HCT116 (cell line): ENCODE measurements at regions not wholly inside any gene's neighbourhood (a gene's known extent, or its start where the extent isn't known, plus 50 kb on each side); places are given as distances from the start of the nearest gene placed in this dataset.

Experiments
- ATAC-seq: fragments of 200-7000 bp; cut with Tn5 transposase; 2 replicates; pipeline ENCODE4 v1.9.1; 2020; ENCODE audit warnings: mild to moderate bottlenecking, moderate library complexity
- BruUV-seq: library from RNA; stranded (reverse); fragments of 400-500 nt; replicated peaks from 2 replicates; lab custom pipeline; 2021; lab: Mats Ljungman, UMichigan
- CTCF ChIA-PET: fragments of 300-600 bp; sonication (Branson Sonifier 250); formaldehyde crosslinking; loops from one replicate; lab custom pipeline; 2021; ENCODE audit warnings: antibody characterized with exemption; lab: Charles Lee
- POLR2A ChIA-PET: fragments of 300-600, 350-600 bp; sonication (Branson Sonifier 250); formaldehyde crosslinking; loops from one replicate; lab custom pipeline; 2021; ENCODE audit warnings: antibody characterized with exemption; lab: Charles Lee
- RAD21 ChIA-PET, 2 experiments: fragments of 300-600 bp; sonication (Branson Sonifier 250); formaldehyde crosslinking; loops; one replicate each; lab custom pipeline; 2023; ENCODE audit warnings: low total read pairs in 2 of 2; ENCODE audit not compliant: uncharacterized antibody in 2 of 2, unreplicated experiment in 2 of 2, low non-redundant PET in 1 of 2; lab: Charles Lee
- DNase-seq: peaks from one replicate; pipeline ENCODE4 v3.0.0-alpha.2; 2010; ENCODE audit warnings: low read depth, low spot score
- H2AFZ ChIP-seq: fragments of 200-600 bp; shearing (Covaris generic), sonication (generic); 2 replicates; pipeline ENCODE4 v1.6.1; 2017; ENCODE audit warnings: low read depth, mixed run types, mixed read lengths, antibody characterized with exemption, low read length; ENCODE audit not compliant: poor library complexity, severe bottlenecking
- H3K27ac ChIP-seq: 2 replicates; pipeline ENCODE4 v1.5.1; 2012; ENCODE audit warnings: low read depth, low read length
- H3K27me3 ChIP-seq: fragments of 200-600 bp; sonication (generic); 2 replicates; pipeline ENCODE4 v1.6.1; 2016; ENCODE audit warnings: mixed run types, low read length, mixed read lengths; ENCODE audit not compliant: insufficient read depth
- H3K36me3 ChIP-seq, 2 experiments: fragments of 200-500 bp in 1 of 2; fragments of 200-600 bp in 1 of 2; sonication (Bioruptor generic) in 1 of 2; sonication (generic) in 1 of 2; 2 replicates each; pipeline versions ENCODE4 v1.5.1 to v1.6.1; 2014 to 2016; ENCODE audit warnings: low read length in 2 of 2, inconsistent platforms in 1 of 2, mixed read lengths in 1 of 2, mixed run types in 1 of 2; ENCODE audit not compliant: insufficient read depth in 2 of 2, control insufficient read depth in 1 of 2
- H3K4me1 ChIP-seq, 2 experiments: fragments of 200-600 bp in 1 of 2; sonication (generic) in 1 of 2; 2 replicates each; pipeline versions ENCODE4 v1.5.1 to v1.6.1; 2012 to 2017; ENCODE audit warnings: low read length in 2 of 2, inconsistent platforms in 1 of 2, mild to moderate bottlenecking in 1 of 2, mixed read lengths in 1 of 2, mixed run types in 1 of 2, moderate library complexity in 1 of 2; ENCODE audit not compliant: insufficient read depth in 2 of 2, control insufficient read depth in 1 of 2
- H3K4me2 ChIP-seq: fragments of 200-600 bp; sonication (generic); 2 replicates; pipeline ENCODE4 v1.6.1; 2017; ENCODE audit warnings: mixed run types, low read length, mixed read lengths
- H3K4me3 ChIP-seq, 2 experiments: fragments of 200-600 bp in 1 of 2; sonication (generic) in 1 of 2; replicated peaks in 1 of 2; 2 replicates each; pipeline ENCODE4 v1.5.1; 2011 to 2016; ENCODE audit warnings: low read length in 2 of 2, control low read depth in 1 of 2, low read depth in 1 of 2, mild to moderate bottlenecking in 1 of 2, mixed read lengths in 1 of 2, mixed run types in 1 of 2
- H3K79me2 ChIP-seq: fragments of 200-600 bp; sonication (generic); 2 replicates; pipeline ENCODE4 v1.6.1; 2017; ENCODE audit warnings: mild to moderate bottlenecking, mixed run types, low read length, moderate library complexity, mixed read lengths; ENCODE audit not compliant: insufficient read depth
- H3K9ac ChIP-seq: fragments of 200-600 bp; sonication (generic); 2 replicates; pipeline ENCODE4 v1.6.1; 2016; ENCODE audit warnings: low read length, mixed read lengths
- H3K9me2 ChIP-seq: fragments of 200-600 bp; sonication (generic), shearing (Covaris generic); 2 replicates; pipeline ENCODE4 v1.6.1; 2017; ENCODE audit warnings: mixed run types, mild to moderate bottlenecking, moderate library complexity; ENCODE audit not compliant: insufficient read depth
- H3K9me3 ChIP-seq, 2 experiments: fragments of 200-500 bp in 1 of 2; fragments of 200-600 bp in 1 of 2; sonication (Bioruptor generic) in 1 of 2; sonication (generic) in 1 of 2; 2 replicates each; pipeline ENCODE4 v1.6.1; 2014 to 2017; ENCODE audit warnings: low read length in 2 of 2, mixed read lengths in 2 of 2, inconsistent platforms in 1 of 2, low read depth in 1 of 2, mild to moderate bottlenecking in 1 of 2, mixed run types in 1 of 2, moderate library complexity in 1 of 2; ENCODE audit not compliant: control insufficient read depth in 1 of 2, insufficient read depth in 1 of 2
- H4K20me1 ChIP-seq: fragments of 200-600 bp; sonication (generic), shearing (Covaris generic); 2 replicates; pipeline ENCODE4 v1.6.1; 2017; ENCODE audit warnings: mixed run types, mild to moderate bottlenecking, moderate library complexity; ENCODE audit not compliant: insufficient read depth
- CBX3 ChIP-seq: IDR thresholded peaks from 2 replicates; pipeline ENCODE4 v1.6.1; 2012; ENCODE audit warnings: low read depth
- CEBPB ChIP-seq: IDR thresholded peaks from 2 replicates; pipeline ENCODE4 v1.6.1; 2012; ENCODE audit warnings: low read depth
- EGR1 ChIP-seq: IDR thresholded peaks from 2 replicates; pipeline ENCODE4 v1.6.1; 2012; ENCODE audit warnings: low read depth
- ELF1 ChIP-seq: IDR thresholded peaks from 2 replicates; pipeline ENCODE4 v1.6.1; 2012; ENCODE audit warnings: low read depth, borderline replicate concordance
- EZH2phosphoT487 ChIP-seq: fragments of 200-600 bp; IDR thresholded peaks from 2 replicates; pipeline ENCODE4 v1.6.1; 2018; ENCODE audit warnings: antibody characterized with exemption, borderline replicate concordance
- RAD21 ChIP-seq: IDR thresholded peaks from 2 replicates; pipeline ENCODE4 v1.6.1; 2012; ENCODE audit warnings: low read depth, mild to moderate bottlenecking
- REST ChIP-seq: IDR thresholded peaks from 2 replicates; pipeline ENCODE4 v1.6.1; 2012; ENCODE audit warnings: low read depth
- SIN3A ChIP-seq: IDR thresholded peaks from 2 replicates; pipeline ENCODE4 v1.6.1; 2012; ENCODE audit warnings: low read depth
- ZFX ChIP-seq: fragments of 450-650 bp; IDR thresholded peaks from 2 replicates; pipeline ENCODE4 v1.6.1; 2017
- ZNF274 ChIP-seq: fragments of 200-500 bp; sonication (Bioruptor generic); IDR thresholded peaks from 2 replicates; pipeline ENCODE4 v1.6.1; 2014; ENCODE audit warnings: mild to moderate bottlenecking, low read depth, low read length, inconsistent platforms
- intact Hi-C: fragments of 100-400 bp; cut with micrococcal nuclease; formaldehyde crosslinking; loops from 2 replicates; pipeline ENCODE4 v1.10.0; 2022

GRCh38 chr6:165770397-165771082 is 107.5 kb upstream of the PDE10A start:
- no peak overlapping the region for H3K4me2 ChIP-seq
- H4K20me1 ChIP-seq = no peaks in the 10 kb centered on the region
- no peak for ATAC-seq
- H3K9me2 ChIP-seq = no peaks in the 10 kb centered on the region
- H2AFZ ChIP-seq = no peak overlapping the region
- H3K4me3 ChIP-seq = no peak overlapping the region
- BruUV-seq = no TSS peak
- ChIA-PET RAD21 (no interaction called here), CTCF (no interaction called here), POLR2A (no interaction called here)
- intact Hi-C loops = loop anchor here (10.0 kb wide), 1 partner anchor 916 kb away; no protein-coding TSS in a partner anchor
- H3K4me1 ChIP-seq = no peaks in the 10 kb centered on the region
- no peak overlapping the region for H3K9ac ChIP-seq
- no peak overlapping the region for H3K27ac ChIP-seq
- no peaks in the 10 kb centered on the region for H3K36me3 ChIP-seq
- TF ChIP-seq EZH2phosphoT487 (no peak), REST (no peak), RAD21 (no peak), ZNF274 (no peak), ELF1 (no peak), CEBPB (no peak), CBX3 (no peak), SIN3A (no peak), EGR1 (no peak), ZFX (no peak)
- no peaks in the 10 kb centered on the region for H3K9me3 ChIP-seq
- no peaks in the 10 kb centered on the region for H3K27me3 ChIP-seq
- H3K79me2 ChIP-seq = no peaks in the 10 kb centered on the region
- no peak for DNase-seq
